ENCODE measurements at regions not wholly inside any gene's neighbourhood (a gene's known extent, or its start where the extent isn't known, plus 50 kb on each side); places are given as distances from the start of the nearest gene placed in this dataset.

DNA sequence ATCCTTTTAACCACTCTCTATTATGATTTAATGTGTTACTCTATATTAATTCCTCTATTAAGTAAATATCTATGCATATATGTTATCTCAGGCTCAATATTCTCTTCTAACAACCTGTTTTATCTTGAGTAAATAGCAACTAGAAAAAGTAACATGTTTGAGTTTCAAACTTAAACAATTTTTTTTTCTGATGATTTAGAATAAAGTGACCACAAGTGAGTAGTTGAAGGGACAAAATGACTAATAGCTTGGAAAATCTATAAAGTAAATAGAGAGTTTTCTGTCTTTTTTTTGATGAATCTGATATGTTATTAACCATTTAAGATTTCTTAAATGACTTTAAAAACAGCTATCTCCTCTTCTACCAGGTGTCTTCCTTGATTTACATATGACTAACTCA, 483.8 kb downstream of the TFEC start:
- TF ChIP-seq, protein P1, sequence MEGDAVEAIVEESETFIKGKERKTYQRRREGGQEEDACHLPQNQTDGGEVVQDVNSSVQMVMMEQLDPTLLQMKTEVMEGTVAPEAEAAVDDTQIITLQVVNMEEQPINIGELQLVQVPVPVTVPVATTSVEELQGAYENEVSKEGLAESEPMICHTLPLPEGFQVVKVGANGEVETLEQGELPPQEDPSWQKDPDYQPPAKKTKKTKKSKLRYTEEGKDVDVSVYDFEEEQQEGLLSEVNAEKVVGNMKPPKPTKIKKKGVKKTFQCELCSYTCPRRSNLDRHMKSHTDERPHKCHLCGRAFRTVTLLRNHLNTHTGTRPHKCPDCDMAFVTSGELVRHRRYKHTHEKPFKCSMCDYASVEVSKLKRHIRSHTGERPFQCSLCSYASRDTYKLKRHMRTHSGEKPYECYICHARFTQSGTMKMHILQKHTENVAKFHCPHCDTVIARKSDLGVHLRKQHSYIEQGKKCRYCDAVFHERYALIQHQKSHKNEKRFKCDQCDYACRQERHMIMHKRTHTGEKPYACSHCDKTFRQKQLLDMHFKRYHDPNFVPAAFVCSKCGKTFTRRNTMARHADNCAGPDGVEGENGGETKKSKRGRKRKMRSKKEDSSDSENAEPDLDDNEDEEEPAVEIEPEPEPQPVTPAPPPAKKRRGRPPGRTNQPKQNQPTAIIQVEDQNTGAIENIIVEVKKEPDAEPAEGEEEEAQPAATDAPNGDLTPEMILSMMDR (conservative IDR thresholded peaks at IDR 0.05): no peak
- TF ChIP-seq EZH2 (IDR thresholded peaks at IDR 0.05; ENCODE audit: low read depth): no peak

All from PC-9 (cell line).